Mesothelial cell of epicardium (in vitro differentiated cells): ENCODE measurements at regions not wholly inside any gene's neighbourhood (a gene's known extent, or its start where the extent isn't known, plus 50 kb on each side); places are given as distances from the start of the nearest gene placed in this dataset.
"Not testable (repeated sequence)": the region's sequence is repeated elsewhere in the genome, so short reads cannot be mapped to it uniquely, and the experiment has no call there.

Source experiments
- DNase-seq, 2 experiments: peaks; one replicate each; pipeline ENCODE4 v3.0.0; 2021; ENCODE audit warnings: low spot score in 2 of 2; ENCODE audit not compliant: unreplicated experiment in 2 of 2
- H3K27ac Mint-ChIP-seq: 2 replicates; pipeline ENCODE4 v1.8.0; 2021; ENCODE audit warnings: mixed read lengths
- H3K27me3 Mint-ChIP-seq: 2 replicates; pipeline ENCODE4 v1.8.0; 2021; ENCODE audit warnings: low read depth, mixed read lengths
- H3K36me3 Mint-ChIP-seq: 2 replicates; pipeline ENCODE4 v1.8.0; 2021; ENCODE audit warnings: mixed read lengths
- H3K4me1 Mint-ChIP-seq: 2 replicates; pipeline ENCODE4 v1.8.0; 2021; ENCODE audit warnings: mixed read lengths
- H3K4me3 Mint-ChIP-seq: 2 replicates; pipeline ENCODE4 v1.8.0; 2021; ENCODE audit warnings: mild to moderate bottlenecking, moderate library complexity, mixed read lengths
- H3K9me3 Mint-ChIP-seq: 2 replicates; pipeline ENCODE4 v1.8.0; 2021; ENCODE audit warnings: mixed read lengths
- TF ChIP-seq, protein P1 (sequence below): fragments of 200-600 bp; sonication (generic); IDR thresholded peaks from one replicate; pipeline ENCODE4 v1.5.0; 2021; ENCODE audit warnings: antibody characterized with exemption; ENCODE audit not compliant: unreplicated experiment

DNA sequence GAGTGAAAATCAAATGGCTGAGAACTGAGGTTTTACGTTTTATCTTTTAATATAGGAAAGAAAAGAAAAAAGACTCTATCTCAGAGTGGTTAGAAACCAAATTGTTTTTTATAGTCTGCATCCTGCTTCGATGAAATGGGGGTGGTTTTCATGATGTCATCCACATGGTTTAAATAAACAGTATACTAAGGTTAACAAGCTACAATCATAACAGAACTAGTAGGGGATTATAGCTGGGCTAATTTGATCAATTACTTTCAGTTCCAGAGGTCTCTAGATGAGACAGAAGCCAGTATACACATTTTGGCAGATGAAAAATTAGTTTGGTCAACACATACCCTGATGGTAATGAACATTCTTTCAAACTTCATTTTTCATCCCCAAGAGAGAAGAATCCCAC, 106.3 kb upstream of the SNX2 start:
- H3K4me3 Mint-ChIP-seq: no peak overlapping the region
- no peak for DNase-seq
- TF ChIP-seq, protein P1, sequence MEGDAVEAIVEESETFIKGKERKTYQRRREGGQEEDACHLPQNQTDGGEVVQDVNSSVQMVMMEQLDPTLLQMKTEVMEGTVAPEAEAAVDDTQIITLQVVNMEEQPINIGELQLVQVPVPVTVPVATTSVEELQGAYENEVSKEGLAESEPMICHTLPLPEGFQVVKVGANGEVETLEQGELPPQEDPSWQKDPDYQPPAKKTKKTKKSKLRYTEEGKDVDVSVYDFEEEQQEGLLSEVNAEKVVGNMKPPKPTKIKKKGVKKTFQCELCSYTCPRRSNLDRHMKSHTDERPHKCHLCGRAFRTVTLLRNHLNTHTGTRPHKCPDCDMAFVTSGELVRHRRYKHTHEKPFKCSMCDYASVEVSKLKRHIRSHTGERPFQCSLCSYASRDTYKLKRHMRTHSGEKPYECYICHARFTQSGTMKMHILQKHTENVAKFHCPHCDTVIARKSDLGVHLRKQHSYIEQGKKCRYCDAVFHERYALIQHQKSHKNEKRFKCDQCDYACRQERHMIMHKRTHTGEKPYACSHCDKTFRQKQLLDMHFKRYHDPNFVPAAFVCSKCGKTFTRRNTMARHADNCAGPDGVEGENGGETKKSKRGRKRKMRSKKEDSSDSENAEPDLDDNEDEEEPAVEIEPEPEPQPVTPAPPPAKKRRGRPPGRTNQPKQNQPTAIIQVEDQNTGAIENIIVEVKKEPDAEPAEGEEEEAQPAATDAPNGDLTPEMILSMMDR: no peak
- H3K9me3 Mint-ChIP-seq: peaks cover 13% of the 10 kb centered on the region
- H3K27ac Mint-ChIP-seq: peak overlapping the region; percentile 80
- H3K4me1 Mint-ChIP-seq: peaks cover 32% of the 10 kb centered on the region
- peaks cover 5% of the 10 kb centered on the region for H3K36me3 Mint-ChIP-seq
- no peaks in the 10 kb centered on the region for H3K27me3 Mint-ChIP-seq

DNA sequence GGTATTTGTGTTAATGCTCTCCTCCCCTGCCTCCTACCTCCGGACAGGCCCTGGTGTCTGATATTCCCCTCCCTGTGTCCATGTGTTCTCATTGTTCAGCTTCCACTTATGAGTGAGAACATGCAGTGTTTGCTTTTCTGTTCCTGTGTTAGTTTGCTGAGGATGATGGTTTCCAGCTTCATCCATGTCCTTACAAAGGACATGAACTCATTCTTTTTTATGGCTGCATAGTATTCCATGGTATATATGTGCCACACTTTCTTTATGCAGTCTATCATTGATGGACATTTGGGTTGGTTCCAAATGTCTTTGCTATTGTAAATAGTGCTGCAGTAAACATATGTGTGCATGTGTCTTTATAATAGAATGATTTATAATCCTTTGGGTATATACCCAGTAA, 105.2 kb upstream of the SNX2 start:
- not testable (repeated sequence) for H3K27me3 Mint-ChIP-seq, DNase-seq, H3K9me3 Mint-ChIP-seq, H3K27ac Mint-ChIP-seq, H3K36me3 Mint-ChIP-seq, H3K4me3 Mint-ChIP-seq
- peaks cover 32% of the 10 kb centered on the region for H3K4me1 Mint-ChIP-seq

DNA sequence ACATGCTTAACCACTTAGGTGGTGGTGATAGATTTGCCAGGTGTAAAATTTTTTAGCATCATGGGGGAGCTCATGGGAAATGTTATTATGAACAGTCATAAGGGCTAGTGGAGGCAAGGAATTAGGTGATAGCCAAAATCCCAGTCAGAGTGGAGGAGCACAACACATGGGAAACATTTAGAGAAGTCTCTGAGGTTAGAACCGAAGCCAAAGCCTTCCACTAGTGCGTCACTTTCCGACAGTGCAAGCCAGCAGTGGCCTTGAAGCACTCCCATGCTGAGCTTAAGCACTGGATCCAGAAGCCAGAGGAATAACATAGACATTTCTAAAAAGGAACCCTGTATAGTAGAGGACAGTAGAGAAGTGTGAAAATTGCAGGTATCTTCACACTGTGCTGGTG, 101.5 kb upstream of the SNX2 start:
- Mint-ChIP-seq H3K4me1 (peaks cover 4% of the 10 kb centered on the region), H3K4me3 (no peak overlapping the region), H3K9me3 (peaks cover 15% of the 10 kb centered on the region), H3K27ac (no peak overlapping the region), H3K36me3 (peaks cover 5% of the 10 kb centered on the region), H3K27me3 (no peaks in the 10 kb centered on the region)
- TF ChIP-seq, protein P1: no peak
- DNase-seq: no peak

DNA sequence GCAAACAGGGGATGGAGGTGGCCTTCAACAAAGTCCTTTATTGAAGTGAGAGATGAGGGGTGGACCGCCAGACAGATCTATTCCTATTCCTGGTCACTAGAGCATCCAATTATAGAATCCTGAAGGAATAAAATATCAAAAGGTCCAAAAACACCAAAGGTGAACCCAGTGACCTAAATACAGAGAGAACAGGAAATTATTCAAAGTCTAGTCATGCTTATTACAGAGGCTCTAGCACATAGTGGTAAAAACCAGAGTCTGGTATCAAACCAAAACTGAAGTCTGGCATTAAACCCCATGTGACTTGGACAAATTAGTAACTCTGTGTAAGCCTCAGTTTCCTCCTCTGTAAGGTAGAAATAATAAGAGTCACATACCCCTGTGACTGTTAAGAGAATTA, 100.5 kb upstream of the SNX2 start:
- TF ChIP-seq, protein P1: no peak
- Mint-ChIP-seq H3K4me3 (no peak overlapping the region), H3K4me1 (no peaks in the 10 kb centered on the region), H3K27ac (no peak overlapping the region), H3K27me3 (no peaks in the 10 kb centered on the region), H3K36me3 (peaks cover 3% of the 10 kb centered on the region), H3K9me3 (peaks cover 15% of the 10 kb centered on the region)
- no peak for DNase-seq

DNA sequence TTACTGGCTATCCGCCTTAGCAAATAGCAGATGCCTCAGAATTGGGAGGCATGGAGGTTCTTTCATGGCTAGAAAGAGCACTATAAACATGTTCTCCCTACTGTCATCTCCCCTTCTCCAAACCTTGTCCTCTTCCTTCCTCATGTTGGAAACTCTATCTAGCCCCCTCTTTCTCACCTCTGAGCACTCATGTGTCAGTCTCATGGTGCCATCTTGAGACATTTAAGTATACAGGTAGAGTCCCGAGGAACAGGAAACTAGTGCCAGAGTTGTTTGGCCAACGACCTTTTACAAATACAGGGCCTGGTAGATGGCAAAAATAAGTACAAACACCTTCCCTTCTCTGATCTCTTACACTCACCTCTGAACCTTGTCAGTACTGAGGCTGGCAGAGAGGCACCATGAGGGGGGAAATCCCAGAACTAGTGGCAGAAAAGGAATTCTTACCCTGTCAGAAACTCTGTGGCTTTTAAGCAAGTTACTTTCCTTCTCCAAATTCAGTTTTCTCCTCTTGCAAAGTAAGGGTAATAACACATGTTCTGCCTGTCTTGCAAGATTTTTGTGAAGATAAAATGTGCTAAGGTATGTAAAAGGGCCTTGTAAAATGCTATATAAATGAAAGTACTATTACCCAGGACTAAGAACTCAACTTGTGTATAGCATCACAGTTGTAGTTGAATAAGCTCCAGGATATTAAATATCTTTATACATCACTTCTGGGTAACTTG, 94.1 kb upstream of the SNX2 start:
- H3K27ac Mint-ChIP-seq: peak overlapping the region; percentile 91
- TF ChIP-seq, protein P1: no peak
- peaks cover 26% of the 10 kb centered on the region for H3K4me1 Mint-ChIP-seq
- peaks cover 2% of the 10 kb centered on the region for H3K9me3 Mint-ChIP-seq
- H3K27me3 Mint-ChIP-seq: no peaks in the 10 kb centered on the region
- DNase-seq: no peak
- no peak overlapping the region for H3K4me3 Mint-ChIP-seq
- no peaks in the 10 kb centered on the region for H3K36me3 Mint-ChIP-seq

DNA sequence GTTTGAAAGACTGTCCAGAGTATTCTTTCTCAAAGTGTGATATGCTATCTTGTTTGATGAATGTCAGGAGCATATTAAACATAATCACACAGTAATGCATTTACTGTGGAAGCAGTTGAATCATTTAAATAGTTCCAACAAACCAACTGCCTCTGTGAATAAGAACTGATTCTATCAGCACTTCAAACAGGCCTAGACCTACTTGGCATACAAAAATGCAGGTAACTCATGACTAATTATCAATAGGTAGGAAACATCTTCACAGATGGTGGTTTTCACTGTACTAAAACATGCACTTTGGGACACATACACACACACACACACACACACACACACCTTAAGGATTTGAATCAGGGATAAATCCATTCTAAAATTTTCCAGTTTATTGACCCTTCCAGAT, 91.2 kb upstream of the SNX2 start:
- Mint-ChIP-seq H3K27me3 (no peaks in the 10 kb centered on the region), H3K4me1 (peaks cover 26% of the 10 kb centered on the region), H3K9me3 (peaks cover 12% of the 10 kb centered on the region), H3K36me3 (no peaks in the 10 kb centered on the region), H3K4me3 (no peak overlapping the region), H3K27ac (no peak overlapping the region)
- no peak for DNase-seq
- TF ChIP-seq, protein P1: no peak
